H9 (cell line): ENCODE measurements at regions not wholly inside any gene's neighbourhood (a gene's known extent, or its start where the extent isn't known, plus 50 kb on each side); places are given as distances from the start of the nearest gene placed in this dataset.

Experiments
- DNase-seq: peaks from one replicate; pipeline ENCODE4 v3.0.0-alpha.2; 2017
- H2AFZ ChIP-seq: one replicate; pipeline ENCODE4 v1.6.1; 2013; ENCODE audit warnings: mild to moderate bottlenecking, low read length, control low read depth, moderate library complexity
- H2AK5ac ChIP-seq: 2 replicates; pipeline ENCODE4 v1.6.1; 2013; ENCODE audit warnings: low read length, control low read depth, mixed read lengths; ENCODE audit not compliant: insufficient read length
- H2BK120ac ChIP-seq: one replicate; pipeline ENCODE4 v1.6.1; 2013; ENCODE audit warnings: low read depth, mild to moderate bottlenecking, low read length, control low read depth, inconsistent platforms; ENCODE audit not compliant: poor library complexity, severe bottlenecking
- H2BK12ac ChIP-seq: 2 replicates; pipeline ENCODE4 v1.6.1; 2013; ENCODE audit warnings: low read length, control low read depth, mixed read lengths, low read depth; ENCODE audit not compliant: insufficient read length
- H2BK15ac ChIP-seq: 2 replicates; pipeline ENCODE4 v1.6.1; 2013; ENCODE audit warnings: low read depth, low read length, control low read depth
- H2BK20ac ChIP-seq: one replicate; pipeline ENCODE4 v1.6.1; 2013; ENCODE audit warnings: low read depth, mild to moderate bottlenecking, low read length, control low read depth, inconsistent platforms; ENCODE audit not compliant: poor library complexity, severe bottlenecking
- H2BK5ac ChIP-seq: 2 replicates; pipeline ENCODE4 v1.6.1; 2013; ENCODE audit warnings: low read length, control low read depth, mixed read lengths; ENCODE audit not compliant: insufficient read length
- H3K14ac ChIP-seq: 2 replicates; pipeline ENCODE4 v1.6.1; 2013; ENCODE audit warnings: low read length, control low read depth; ENCODE audit not compliant: insufficient read depth
- H3K18ac ChIP-seq: 2 replicates; pipeline ENCODE4 v1.6.1; 2013; ENCODE audit warnings: low read depth, mild to moderate bottlenecking, mixed read lengths, low read length, control low read depth; ENCODE audit not compliant: insufficient read length
- H3K23ac ChIP-seq: 2 replicates; pipeline ENCODE4 v1.6.1; 2013; ENCODE audit warnings: low read length, control low read depth, mixed read lengths, low read depth; ENCODE audit not compliant: insufficient read length
- H3K23me2 ChIP-seq: 2 replicates; pipeline ENCODE4 v1.6.1; 2013; ENCODE audit warnings: low read depth, mild to moderate bottlenecking, mixed read lengths, low read length, control low read depth; ENCODE audit not compliant: insufficient read length, poor library complexity, severe bottlenecking
- H3K27ac ChIP-seq: 2 replicates; pipeline ENCODE4 v1.5.1; 2013; ENCODE audit warnings: low read length, control low read depth, mixed read lengths, low read depth; ENCODE audit not compliant: insufficient read length
- H3K27me3 ChIP-seq: 2 replicates; pipeline ENCODE4 v1.6.1; 2013; ENCODE audit warnings: low read length, control low read depth, inconsistent platforms; ENCODE audit not compliant: insufficient read depth
- H3K4ac ChIP-seq: 2 replicates; pipeline ENCODE4 v1.6.1; 2013; ENCODE audit warnings: low read depth, mild to moderate bottlenecking, control low read depth, inconsistent platforms, low read length, moderate library complexity
- H3K4me1 ChIP-seq: 2 replicates; pipeline ENCODE4 v1.6.1; 2013; ENCODE audit warnings: low read length, control low read depth, inconsistent platforms; ENCODE audit not compliant: insufficient read depth
- H3K4me2 ChIP-seq: 2 replicates; pipeline ENCODE4 v1.6.1; 2013; ENCODE audit warnings: low read length, control low read depth, mixed read lengths; ENCODE audit not compliant: insufficient read length, insufficient read depth
- H3K56ac ChIP-seq: 2 replicates; pipeline ENCODE4 v1.6.1; 2013; ENCODE audit warnings: low read depth, mild to moderate bottlenecking, mixed read lengths, low read length, control low read depth; ENCODE audit not compliant: insufficient read length
- H3K79me1 ChIP-seq: 2 replicates; pipeline ENCODE4 v1.6.1; 2013; ENCODE audit warnings: low read depth, mild to moderate bottlenecking, moderate library complexity, low read length, control low read depth, inconsistent platforms; ENCODE audit not compliant: insufficient read depth, poor library complexity, severe bottlenecking
- H3K79me2 ChIP-seq: 2 replicates; pipeline ENCODE4 v1.6.1; 2013; ENCODE audit warnings: low read length, control low read depth, inconsistent platforms; ENCODE audit not compliant: insufficient read depth
- H3K9ac ChIP-seq: 2 replicates; pipeline ENCODE4 v1.6.1; 2013; ENCODE audit warnings: low read length, control low read depth, mixed read lengths; ENCODE audit not compliant: insufficient read length; ENCODE audit errors: extremely low read depth
- H3K9me3 ChIP-seq: one replicate; pipeline ENCODE4 v1.6.1; 2013; ENCODE audit warnings: low read depth, low read length, inconsistent platforms; ENCODE audit not compliant: control insufficient read depth
- H3T11ph ChIP-seq: one replicate; pipeline ENCODE4 v1.6.1; 2013; ENCODE audit warnings: mild to moderate bottlenecking, low read length, control low read depth, inconsistent platforms
- H4K20me1 ChIP-seq: one replicate; pipeline ENCODE4 v1.6.1; 2013; ENCODE audit not compliant: control insufficient read depth, insufficient read length, insufficient read depth
- H4K5ac ChIP-seq: 2 replicates; pipeline ENCODE4 v1.6.1; 2013; ENCODE audit warnings: low read depth, mild to moderate bottlenecking, mixed read lengths, low read length, control low read depth; ENCODE audit not compliant: insufficient read length
- H4K8ac ChIP-seq: replicated peaks from 2 replicates; pipeline ENCODE4 v1.6.1; 2013; ENCODE audit warnings: low read length, control low read depth, mixed read lengths, low read depth; ENCODE audit not compliant: insufficient read length
- H4K91ac ChIP-seq: 2 replicates; pipeline ENCODE4 v1.6.1; 2013; ENCODE audit warnings: low read depth, mild to moderate bottlenecking, moderate library complexity, mixed read lengths, low read length, control low read depth; ENCODE audit not compliant: insufficient read length
- H3K27ac Mint-ChIP-seq, 3 experiments: 2 replicates in 2 of 3; 3 replicates in 1 of 3; pipeline ENCODE4 v1.8.0; 2020 to 2021; ENCODE audit warnings: mixed read lengths in 3 of 3, mild to moderate bottlenecking in 1 of 3, moderate library complexity in 1 of 3
- H3K27me3 Mint-ChIP-seq: 2 replicates; pipeline ENCODE4 v1.8.0; 2021; ENCODE audit warnings: low read depth, mild to moderate bottlenecking, moderate library complexity, mixed read lengths
- H3K36me3 Mint-ChIP-seq, 3 experiments: 2 replicates in 2 of 3; 3 replicates in 1 of 3; pipeline ENCODE4 v1.8.0; 2020 to 2021; ENCODE audit warnings: low read depth in 3 of 3, mixed read lengths in 3 of 3; ENCODE audit not compliant: insufficient read depth in 1 of 3
- H3K4me1 Mint-ChIP-seq, 2 experiments: 2 replicates each; pipeline ENCODE4 v1.8.0; 2020; ENCODE audit warnings: mixed read lengths in 2 of 2
- H3K4me3 Mint-ChIP-seq, 2 experiments: 2 replicates in 1 of 2; 3 replicates in 1 of 2; pipeline ENCODE4 v1.8.0; 2020 to 2021; ENCODE audit warnings: mild to moderate bottlenecking in 2 of 2, mixed read lengths in 2 of 2, moderate library complexity in 1 of 2
- H3K9me3 Mint-ChIP-seq, 2 experiments: 2 replicates in 1 of 2; 3 replicates in 1 of 2; pipeline ENCODE4 v1.8.0; 2020; ENCODE audit warnings: mild to moderate bottlenecking in 2 of 2, mixed read lengths in 2 of 2, moderate library complexity in 1 of 2
- WGBS: extraction: QIAGEN DNeasy Blood & Tissue Kit; methylation state at CpG from one replicate; pipeline ENCODE4 v1.1.7; 2013; ENCODE audit warnings: missing lambda C conversion rate, low lambda C conversion rate, mixed read lengths; ENCODE audit not compliant: insufficient read length; ENCODE audit errors: extremely low coverage; 5-methylcytosine and 5-hydroxymethylcytosine counted together
- TF ChIP-seq, protein P1 (sequence below): fragments of 200-600 bp; sonication (generic); conservative IDR thresholded peaks from 3 replicates; pipeline ENCODE4 v1.8.0; 2021; ENCODE audit warnings: antibody characterized with exemption, mild to moderate bottlenecking

DNA sequence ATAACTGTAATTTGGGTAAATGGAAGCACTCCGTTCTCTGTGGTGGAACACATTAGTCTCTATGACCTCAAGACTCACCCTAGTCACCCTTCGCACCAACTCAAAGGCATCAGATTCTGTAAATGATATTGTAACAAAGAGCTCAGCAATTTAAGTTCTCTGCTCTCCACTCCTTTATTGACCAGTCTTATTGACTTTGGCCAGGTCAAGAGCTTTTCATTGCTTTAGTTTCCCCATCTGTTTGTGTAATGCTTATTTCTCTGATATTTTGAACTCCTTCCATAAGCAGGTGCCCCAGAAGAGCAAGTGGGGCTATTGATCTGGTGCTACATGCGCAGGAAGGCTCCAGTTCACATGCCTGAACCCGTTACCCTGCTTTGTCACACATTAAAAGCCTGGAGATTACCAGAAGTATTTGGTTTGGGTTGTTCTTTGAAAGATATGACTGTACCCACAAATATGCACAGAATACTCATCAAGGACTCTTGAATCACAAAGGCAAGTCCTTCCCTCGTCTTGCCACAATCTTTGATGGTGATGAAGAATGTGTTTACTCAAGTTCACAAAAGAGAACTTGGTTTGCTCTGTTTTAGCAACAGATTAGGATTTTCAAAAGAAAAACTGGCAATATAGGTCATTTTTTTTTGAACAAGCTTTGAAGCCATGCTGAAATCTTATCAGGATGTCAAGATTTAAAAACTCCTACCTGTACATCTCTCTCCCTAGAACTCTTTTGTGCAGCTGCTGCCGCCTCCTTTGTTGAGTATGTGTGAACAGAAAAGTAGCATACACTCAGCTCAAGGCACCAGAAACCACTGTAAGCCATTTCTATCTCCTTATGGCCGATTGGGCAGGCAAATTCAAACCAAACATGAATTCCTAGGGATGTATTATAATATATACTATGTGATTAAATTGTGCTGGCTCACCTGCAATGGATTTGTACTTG, 193.9 kb downstream of the BCAT1 start:
- Histone ChIP-seq H3K27me3 (no peaks in the 10 kb centered on the region), H2AFZ (no peak overlapping the region), H2BK5ac (no peak overlapping the region), H2BK20ac (no peak overlapping the region), H3K4ac (no peak overlapping the region), H3K23ac (no peak overlapping the region), H3K18ac (no peak overlapping the region), H2BK120ac (no peak overlapping the region), H4K20me1 (no peaks in the 10 kb centered on the region), H3K56ac (no peak overlapping the region), H3K14ac (no peak overlapping the region), H3K79me2 (no peaks in the 10 kb centered on the region), H4K8ac (no peak overlapping the region), H3K27ac (no peak overlapping the region), H4K5ac (no peak overlapping the region), H3K4me1 (0 out of 2 replicates have a peak, but pooled peaks cover 3% of the 10 kb centered on the region), H3K4me2 (no peak overlapping the region), H3T11ph (no peak overlapping the region), H2BK15ac (no peak overlapping the region), H4K91ac (no peak overlapping the region), H3K79me1 (no peaks in the 10 kb centered on the region), H2BK12ac (no peak overlapping the region), H2AK5ac (no peak overlapping the region), H3K9ac (no peak overlapping the region), H3K23me2 (no peaks in the 10 kb centered on the region), H3K9me3 (no peaks in the 10 kb centered on the region)
- H3K27me3 Mint-ChIP-seq = no peaks in the 10 kb centered on the region
- DNase-seq = no peak
- H3K4me1 Mint-ChIP-seq = peaks cover 12 to 15% of the 10 kb centered on the region in 2 experiments
- H3K36me3 Mint-ChIP-seq = no peaks in the 10 kb centered on the region
- H3K4me3 Mint-ChIP-seq = no peak overlapping the region
- no peak overlapping the region for H3K27ac Mint-ChIP-seq
- TF ChIP-seq, protein P1, sequence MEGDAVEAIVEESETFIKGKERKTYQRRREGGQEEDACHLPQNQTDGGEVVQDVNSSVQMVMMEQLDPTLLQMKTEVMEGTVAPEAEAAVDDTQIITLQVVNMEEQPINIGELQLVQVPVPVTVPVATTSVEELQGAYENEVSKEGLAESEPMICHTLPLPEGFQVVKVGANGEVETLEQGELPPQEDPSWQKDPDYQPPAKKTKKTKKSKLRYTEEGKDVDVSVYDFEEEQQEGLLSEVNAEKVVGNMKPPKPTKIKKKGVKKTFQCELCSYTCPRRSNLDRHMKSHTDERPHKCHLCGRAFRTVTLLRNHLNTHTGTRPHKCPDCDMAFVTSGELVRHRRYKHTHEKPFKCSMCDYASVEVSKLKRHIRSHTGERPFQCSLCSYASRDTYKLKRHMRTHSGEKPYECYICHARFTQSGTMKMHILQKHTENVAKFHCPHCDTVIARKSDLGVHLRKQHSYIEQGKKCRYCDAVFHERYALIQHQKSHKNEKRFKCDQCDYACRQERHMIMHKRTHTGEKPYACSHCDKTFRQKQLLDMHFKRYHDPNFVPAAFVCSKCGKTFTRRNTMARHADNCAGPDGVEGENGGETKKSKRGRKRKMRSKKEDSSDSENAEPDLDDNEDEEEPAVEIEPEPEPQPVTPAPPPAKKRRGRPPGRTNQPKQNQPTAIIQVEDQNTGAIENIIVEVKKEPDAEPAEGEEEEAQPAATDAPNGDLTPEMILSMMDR = no peak
- no peaks in the 10 kb centered on the region for H3K9me3 Mint-ChIP-seq
- WGBS = no CpG with 5 or more reads among the region's 7 CpGs
